ENCODE measurements at regions not wholly inside any gene's neighbourhood (a gene's known extent, or its start where the extent isn't known, plus 50 kb on each side); places are given as distances from the start of the nearest gene placed in this dataset.

DNA sequence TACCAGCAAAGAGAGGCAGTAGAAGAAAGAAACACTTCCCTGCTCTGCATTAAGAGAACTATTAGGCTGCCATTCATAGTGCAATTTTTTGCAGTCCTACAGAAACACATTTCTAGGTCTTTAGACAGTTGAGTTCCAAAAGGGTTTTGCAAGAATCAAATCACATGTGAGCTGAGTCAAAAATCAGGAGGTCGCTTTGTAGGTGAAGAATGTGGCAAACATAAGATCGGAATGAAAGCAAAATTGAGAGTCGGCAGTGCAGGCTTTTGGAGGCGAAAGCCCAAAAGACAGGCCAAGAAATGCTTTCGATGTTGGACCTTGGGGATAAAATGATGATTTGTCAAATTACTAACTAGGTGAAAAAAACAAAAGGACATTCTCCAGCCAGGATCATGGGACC is 213.5 kb upstream of the NRIP1 start:
- DNase-seq (ENCODE audit: low spot score) (no peak), FAIRE-seq (no peak), ATAC-seq (no peak)
- intact Hi-C loops (cut with micrococcal nuclease; ENCODE audit: unreplicated experiment) (no loop called here), in situ Hi-C loops (cut with HindIII; ENCODE audit: extremely low pct_ligation_motif_present, low pct_unique_long_range_greater_than_20kb) (no loop called here)
- H3K9ac ChIP-seq (ENCODE audit: insufficient read depth, low read depth, low read length), result no peak overlapping the region
- no peak overlapping the region for H3K4me2 ChIP-seq (ENCODE audit: low read depth, low read length)
- ChIA-PET POLR2A (no interaction called here), CTCF (ENCODE audit: low intra/inter-chr PET ratio, low total read pairs) (no interaction called here)
- no peaks in the 10 kb centered on the region for H3K36me3 ChIP-seq (replicated peaks in 1 of 2; ENCODE audit: control insufficient read depth in 1 of 2, insufficient read depth in 2 of 2, low read length in 2 of 2)
- H3K79me2 ChIP-seq (ENCODE audit: insufficient read depth, low read length), result no peaks in the 10 kb centered on the region
- H3K4me1 ChIP-seq (ENCODE audit: insufficient read depth, low read length), result peaks cover 11% of the 10 kb centered on the region
- peaks cover 15% of the 10 kb centered on the region for H3K9me3 ChIP-seq (ENCODE audit: low read length)
- WGBS (ENCODE audit: low lambda C conversion rate), result 74% methylated on average over 5 of the region's 5 CpGs
- H3K4me3 ChIP-seq (replicated peaks in 1 of 3; ENCODE audit: insufficient read depth in 1 of 3, low read depth in 2 of 3, low read length in 3 of 3), result no peak overlapping the region
- BruUV-seq (replicated peaks), result no TSS peak
- TF ChIP-seq CHD2 (IDR thresholded peaks at IDR 0.05; ENCODE audit: low read depth, low read length), result no peak
- TF ChIP-seq, protein P1, sequence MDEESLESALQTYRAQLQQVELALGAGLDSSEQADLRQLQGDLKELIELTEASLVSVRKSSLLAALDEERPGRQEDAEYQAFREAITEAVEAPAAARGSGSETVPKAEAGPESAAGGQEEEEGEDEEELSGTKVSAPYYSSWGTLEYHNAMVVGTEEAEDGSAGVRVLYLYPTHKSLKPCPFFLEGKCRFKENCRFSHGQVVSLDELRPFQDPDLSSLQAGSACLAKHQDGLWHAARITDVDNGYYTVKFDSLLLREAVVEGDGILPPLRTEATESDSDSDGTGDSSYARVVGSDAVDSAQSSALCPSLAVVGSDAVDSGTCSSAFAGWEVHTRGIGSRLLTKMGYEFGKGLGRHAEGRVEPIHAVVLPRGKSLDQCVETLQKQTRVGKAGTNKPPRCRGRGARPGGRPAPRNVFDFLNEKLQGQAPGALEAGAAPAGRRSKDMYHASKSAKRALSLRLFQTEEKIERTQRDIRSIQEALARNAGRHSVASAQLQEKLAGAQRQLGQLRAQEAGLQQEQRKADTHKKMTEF (CRISPR knock-in tag; IDR thresholded peaks at IDR 0.05), result no peak
- TF ChIP-seq ZNF678 (CRISPR knock-in tag; IDR thresholded peaks at IDR 0.05), result no peak
- TF ChIP-seq ZNF782 (CRISPR knock-in tag; IDR thresholded peaks at IDR 0.05; ENCODE audit: borderline replicate concordance), result no peak
- no peak for TF ChIP-seq RARA (CRISPR knock-in tag; IDR thresholded peaks at IDR 0.05)
- no peak for TF ChIP-seq TGIF2 (CRISPR knock-in tag; IDR thresholded peaks at IDR 0.05)
- no peaks in the 10 kb centered on the region for H4K20me1 ChIP-seq (ENCODE audit: insufficient read depth, low read length)
- no peak overlapping the region for H3K27ac ChIP-seq (ENCODE audit: extremely low read length, insufficient read depth, low read length)
- H2AFZ ChIP-seq (ENCODE audit: low read length), result no peak overlapping the region
- H3K27me3 ChIP-seq (ENCODE audit: control insufficient read depth in 1 of 2, insufficient read depth in 2 of 2, low read length in 2 of 2), result no peaks in the 10 kb centered on the region

DNA sequence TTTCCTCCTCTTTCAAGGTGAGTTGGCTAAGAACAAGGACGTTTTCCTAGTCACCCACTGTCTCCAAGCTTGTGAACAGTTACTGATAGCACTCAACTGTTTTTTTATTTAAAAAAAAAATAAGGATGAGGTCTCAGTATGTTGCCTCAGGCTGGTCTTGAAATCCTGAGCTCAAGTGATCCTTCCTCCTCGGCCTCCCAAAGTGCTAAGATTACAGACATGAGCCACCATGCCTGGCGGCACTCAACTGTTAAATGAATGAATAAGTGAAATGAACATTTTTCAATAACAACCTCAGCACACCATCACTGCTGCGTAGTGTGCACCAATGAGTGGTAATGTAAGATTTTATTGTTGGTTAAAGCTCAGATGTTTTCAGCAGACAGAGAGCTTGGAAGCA is 214.1 kb upstream of the NRIP1 start:
- Histone ChIP-seq H3K9me3 (ENCODE audit: low read length) (peaks cover 15% of the 10 kb centered on the region), H3K27me3 (ENCODE audit: control insufficient read depth in 1 of 2, insufficient read depth in 2 of 2, low read length in 2 of 2) (no peaks in the 10 kb centered on the region), H3K4me2 (ENCODE audit: low read depth, low read length) (no peak overlapping the region), H3K4me1 (ENCODE audit: insufficient read depth, low read length) (peaks cover 15% of the 10 kb centered on the region), H4K20me1 (ENCODE audit: insufficient read depth, low read length) (no peaks in the 10 kb centered on the region), H3K36me3 (replicated peaks in 1 of 2; ENCODE audit: control insufficient read depth in 1 of 2, insufficient read depth in 2 of 2, low read length in 2 of 2) (no peaks in the 10 kb centered on the region), H3K9ac (ENCODE audit: insufficient read depth, low read depth, low read length) (no peak overlapping the region), H3K79me2 (ENCODE audit: insufficient read depth, low read length) (no peaks in the 10 kb centered on the region), H2AFZ (ENCODE audit: low read length) (no peak overlapping the region), H3K27ac (ENCODE audit: extremely low read length, insufficient read depth, low read length) (no peak overlapping the region), H3K4me3 (replicated peaks in 1 of 3; ENCODE audit: insufficient read depth in 1 of 3, low read depth in 2 of 3, low read length in 3 of 3) (no peak overlapping the region)
- 54% methylated on average over 4 of the region's 4 CpGs for WGBS (ENCODE audit: low lambda C conversion rate)
- in situ Hi-C loops (cut with HindIII; ENCODE audit: extremely low pct_ligation_motif_present, low pct_unique_long_range_greater_than_20kb) (no loop called here), intact Hi-C loops (cut with micrococcal nuclease; ENCODE audit: unreplicated experiment) (no loop called here)
- no peak for ATAC-seq
- DNase-seq (ENCODE audit: low spot score), result no peak
- BruUV-seq (replicated peaks), result no TSS peak
- ChIA-PET POLR2A (no interaction called here), CTCF (ENCODE audit: low intra/inter-chr PET ratio, low total read pairs) (no interaction called here)
- FAIRE-seq, result no peak
- TF ChIP-seq ZMYM3 (CRISPR knock-in tag; IDR thresholded peaks at IDR 0.05), result no peak
- no peak for TF ChIP-seq KLF16 (CRISPR knock-in tag; IDR thresholded peaks at IDR 0.05)
- no peak for TF ChIP-seq PAF1 (CRISPR knock-in tag; IDR thresholded peaks at IDR 0.05)
- TF ChIP-seq SSRP1 (CRISPR knock-in tag; IDR thresholded peaks at IDR 0.05), result no peak
- TF ChIP-seq ZMAT3 (CRISPR knock-in tag; conservative IDR thresholded peaks at IDR 0.05), result no peak
- TF ChIP-seq SETDB1 (CRISPR knock-in tag; IDR thresholded peaks at IDR 0.05; ENCODE audit: borderline replicate concordance), result no peak
- TF ChIP-seq CBX5 (CRISPR knock-in tag; IDR thresholded peaks at IDR 0.05; ENCODE audit: borderline replicate concordance), result no peak
